ENCODE measurements at regions not wholly inside any gene's neighbourhood (a gene's known extent, or its start where the extent isn't known, plus 50 kb on each side); places are given as distances from the start of the nearest gene placed in this dataset.

DNA sequence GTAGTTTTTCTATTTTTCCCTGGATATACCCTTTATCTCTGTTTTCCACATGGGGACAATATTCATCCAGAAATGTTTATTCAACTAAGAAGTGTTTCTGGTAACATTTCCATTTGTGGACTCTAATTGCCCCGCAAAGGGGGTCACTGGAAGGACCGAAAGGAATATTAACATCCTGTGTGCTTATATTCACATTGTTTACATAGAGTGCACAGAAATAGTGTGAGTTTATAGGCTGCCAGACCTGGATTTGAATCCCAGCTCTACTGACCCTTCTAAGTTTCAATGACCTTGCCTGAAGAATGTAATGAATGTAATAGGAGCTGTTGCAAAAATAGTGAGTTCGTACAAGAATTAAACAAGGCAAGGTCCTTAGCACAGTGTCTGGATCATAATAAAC, 152.9 kb upstream of the NCKAP5 start:
- Mint-ChIP-seq H3K4me1 (no peaks in the 10 kb centered on the region), H3K36me3 (no peaks in the 10 kb centered on the region), H3K9me3 (no peaks in the 10 kb centered on the region), H3K4me3 (no peak overlapping the region), H3K27ac (no peak overlapping the region), H3K27me3 (peaks cover 4% of the 10 kb centered on the region)
- no peak for DNase-seq

DNA sequence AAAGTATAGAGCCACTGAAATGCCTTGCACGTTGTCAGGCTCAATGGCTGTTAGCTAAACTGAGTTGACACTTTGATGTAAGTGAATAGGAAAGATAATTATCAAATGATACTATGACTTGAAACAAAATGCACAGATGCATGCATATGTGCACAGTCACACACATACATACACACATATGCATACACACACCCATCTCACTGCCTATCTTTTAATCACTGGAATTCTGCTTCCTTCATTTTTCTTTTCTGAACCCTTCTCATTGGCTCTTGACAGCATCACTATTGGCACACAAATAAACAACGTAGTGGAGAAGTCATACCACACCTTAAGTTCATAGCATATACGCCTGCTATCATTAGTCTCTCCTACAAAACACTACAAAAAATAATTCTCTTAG, 154.9 kb upstream of the NCKAP5 start:
- no peak for DNase-seq
- Mint-ChIP-seq H3K36me3 (no peaks in the 10 kb centered on the region), H3K4me3 (no peak overlapping the region), H3K4me1 (no peaks in the 10 kb centered on the region), H3K27ac (no peak overlapping the region), H3K9me3 (no peaks in the 10 kb centered on the region), H3K27me3 (peaks cover 4% of the 10 kb centered on the region)

DNA sequence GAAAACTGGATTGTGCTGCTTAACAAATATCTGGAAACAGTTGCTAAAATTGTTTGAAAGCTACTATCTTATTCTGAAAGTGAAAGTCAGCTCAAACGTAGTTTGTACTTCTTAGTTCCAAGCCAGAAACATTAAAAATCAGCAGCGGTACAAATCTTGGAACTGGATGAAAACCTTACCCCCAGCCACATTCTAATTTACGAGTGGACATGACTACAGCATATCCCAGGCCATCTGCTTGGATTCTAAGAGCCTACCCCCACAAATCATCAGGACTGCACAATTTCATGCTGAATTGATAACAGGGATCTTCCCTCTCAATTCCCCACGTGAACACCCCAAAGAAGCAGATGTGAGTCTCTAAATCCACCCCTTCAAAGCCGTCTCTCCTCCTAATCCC, 158.7 kb upstream of the NCKAP5 start:
- Mint-ChIP-seq H3K27me3 (no peaks in the 10 kb centered on the region), H3K36me3 (no peaks in the 10 kb centered on the region), H3K9me3 (no peaks in the 10 kb centered on the region), H3K27ac (no peak overlapping the region), H3K4me1 (no peaks in the 10 kb centered on the region), H3K4me3 (no peak overlapping the region)
- DNase-seq = no peak

DNA sequence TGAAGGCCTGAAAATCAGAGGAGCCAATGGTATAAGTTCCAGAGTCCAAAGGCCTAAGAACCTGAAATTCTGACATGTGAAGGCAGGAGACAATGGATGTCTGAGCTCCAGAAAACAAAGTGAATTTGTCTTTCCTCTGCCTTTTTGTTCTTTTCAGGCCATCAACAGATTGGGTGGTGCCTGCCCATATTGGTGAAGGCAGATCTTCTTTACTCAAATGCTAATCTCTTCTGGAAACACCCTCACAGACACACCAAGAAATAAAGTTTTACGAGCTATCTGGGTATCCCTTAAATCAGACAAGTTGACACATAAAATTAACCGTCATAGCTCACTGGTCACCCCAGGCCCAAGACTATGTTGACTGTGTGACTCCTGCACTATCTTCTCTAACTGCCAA, 163.8 kb upstream of the NCKAP5 start:
- Mint-ChIP-seq H3K36me3 (no peaks in the 10 kb centered on the region), H3K9me3 (peaks cover 2% of the 10 kb centered on the region), H3K27ac (no peak overlapping the region), H3K4me1 (no peaks in the 10 kb centered on the region), H3K27me3 (no peaks in the 10 kb centered on the region), H3K4me3 (no peak overlapping the region)
- no peak for DNase-seq

DNA sequence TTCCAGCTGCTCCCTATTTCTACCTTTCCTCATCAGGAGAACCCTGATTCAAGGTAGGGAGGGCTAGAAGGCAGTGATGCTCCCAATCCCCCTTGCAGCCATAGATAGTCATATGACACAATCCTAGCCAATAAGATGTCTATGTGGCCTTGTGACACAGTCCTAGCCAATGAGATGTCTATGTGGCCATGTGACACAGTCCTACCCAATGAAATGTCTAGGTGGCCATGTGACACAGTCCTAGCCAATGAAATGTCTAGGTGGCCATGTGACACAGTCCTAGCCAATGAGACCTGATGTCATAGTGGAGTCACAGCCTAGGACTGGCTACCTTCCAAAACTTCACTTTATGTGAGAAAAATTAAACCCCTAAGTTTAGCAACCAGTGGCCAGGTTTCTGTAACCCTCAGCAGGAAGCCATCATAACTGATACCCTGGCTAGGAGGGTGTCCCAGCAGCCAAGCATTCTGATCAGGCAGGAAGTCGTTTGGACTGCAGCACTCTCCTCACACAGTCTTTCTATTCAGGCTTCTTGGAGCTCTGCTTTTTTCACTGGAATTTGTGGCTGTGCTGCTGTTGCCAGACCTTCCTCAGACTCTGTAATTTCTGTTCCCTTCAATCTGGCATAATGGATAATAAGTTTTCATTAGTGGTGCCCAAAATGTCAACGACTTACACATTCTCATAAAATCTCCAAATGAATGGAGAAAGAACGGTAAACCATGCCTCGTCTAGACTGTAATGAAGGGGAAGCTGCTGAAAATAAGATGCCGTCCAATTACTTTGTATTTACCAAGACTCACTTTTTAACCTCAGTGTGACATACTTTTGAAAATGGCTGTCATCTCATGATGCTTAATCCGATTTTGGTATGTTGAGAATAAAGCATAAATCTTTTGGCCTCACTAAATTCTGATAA, 165.0 kb upstream of the NCKAP5 start:
- H3K4me3 Mint-ChIP-seq = no peak overlapping the region
- H3K27me3 Mint-ChIP-seq = no peaks in the 10 kb centered on the region

DNA sequence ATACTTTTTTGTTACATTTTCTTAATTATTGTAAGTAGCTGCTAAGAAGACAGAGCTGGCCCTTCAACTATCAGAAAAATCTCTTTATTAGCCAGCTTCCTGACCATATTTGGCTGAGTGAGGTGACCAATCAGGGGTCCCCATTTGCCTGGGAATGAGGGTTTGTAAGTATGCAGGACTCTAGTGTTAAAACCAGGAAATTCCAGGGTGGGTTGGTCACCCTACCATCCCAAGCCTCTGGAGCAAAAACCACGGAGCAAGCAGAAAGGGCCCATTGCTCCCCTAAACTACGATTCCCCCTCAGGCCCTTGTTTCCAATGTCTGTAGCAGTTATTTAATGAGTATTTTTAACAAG, 165.6 kb upstream of the NCKAP5 start:
- Mint-ChIP-seq H3K27me3 (no peaks in the 10 kb centered on the region), H3K36me3 (no peaks in the 10 kb centered on the region), H3K27ac (no peak overlapping the region), H3K9me3 (peaks cover 2% of the 10 kb centered on the region), H3K4me1 (no peaks in the 10 kb centered on the region), H3K4me3 (no peak overlapping the region)
- DNase-seq = no peak

More for the DNA sequence above, 165.0 kb upstream of the NCKAP5 start:
- Mint-ChIP-seq H3K27ac (no peak overlapping the region), H3K36me3 (no peaks in the 10 kb centered on the region), H3K9me3 (peaks cover 2% of the 10 kb centered on the region), H3K4me1 (no peaks in the 10 kb centered on the region)
- no peak for DNase-seq

DNA sequence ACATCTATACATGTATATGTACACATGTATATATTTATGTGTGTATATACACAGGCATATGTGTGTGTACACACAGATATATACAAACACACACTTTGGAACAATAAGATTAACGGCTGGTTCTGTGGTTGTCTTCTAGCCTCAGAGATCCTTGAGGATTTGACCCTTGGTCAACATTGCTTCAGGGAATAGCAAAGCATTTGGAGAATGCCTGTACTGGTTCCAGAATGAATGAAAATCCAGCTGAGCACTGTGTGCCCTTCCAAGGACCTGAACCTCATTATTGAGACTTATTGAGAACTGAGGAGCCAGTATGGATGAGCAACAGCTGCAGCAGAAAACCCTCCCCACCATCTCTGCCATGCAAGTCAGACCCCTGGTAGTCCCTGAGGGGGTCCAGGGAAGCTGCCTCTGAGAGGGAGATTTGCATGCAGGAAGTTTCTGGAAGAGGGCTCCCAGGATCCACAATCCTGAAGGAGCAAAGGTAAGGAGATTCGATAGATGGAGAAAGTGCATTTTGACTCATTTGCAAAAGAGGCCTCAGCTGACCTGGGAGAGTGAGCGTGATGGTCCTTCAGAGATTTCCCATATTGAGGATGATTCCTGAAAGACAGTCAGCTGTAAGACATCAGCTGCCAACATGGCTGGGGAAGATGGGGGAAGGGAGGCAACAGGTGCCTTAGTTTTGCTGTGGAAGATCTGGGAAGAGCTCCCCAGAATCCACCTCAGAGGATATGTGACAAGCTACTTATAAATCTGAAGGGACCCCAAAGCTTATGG, 166.6 kb upstream of the NCKAP5 start:
- Mint-ChIP-seq H3K36me3 (no peaks in the 10 kb centered on the region), H3K9me3 (peaks cover 2% of the 10 kb centered on the region)
- DNase-seq = no peak

DNA sequence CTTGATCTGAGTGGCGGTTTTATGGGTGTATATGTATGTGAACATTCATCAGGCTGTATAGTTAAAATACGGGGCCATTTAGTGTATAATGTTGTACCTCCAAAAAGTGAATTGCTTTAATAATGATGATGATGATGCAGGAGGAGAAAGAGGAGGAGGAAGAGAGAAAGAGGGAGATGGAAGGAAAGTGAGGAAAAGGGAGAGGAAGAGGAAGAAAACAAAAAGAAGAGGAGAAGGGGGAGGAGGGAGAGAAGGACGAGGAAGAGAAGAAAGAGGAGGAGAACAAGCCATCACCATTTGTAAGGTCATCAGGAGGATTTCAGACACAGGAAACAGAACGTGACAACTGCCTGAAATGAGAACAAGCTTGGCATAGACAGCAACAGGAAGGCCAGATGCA, 168.4 kb upstream of the NCKAP5 start:
- Mint-ChIP-seq H3K4me3 (no peak overlapping the region), H3K4me1 (no peaks in the 10 kb centered on the region), H3K9me3 (peaks cover 2% of the 10 kb centered on the region), H3K36me3 (no peaks in the 10 kb centered on the region), H3K27me3 (no peaks in the 10 kb centered on the region), H3K27ac (no peak overlapping the region)
- DNase-seq = no peak

More for the DNA sequence above, 166.6 kb upstream of the NCKAP5 start:
- H3K27me3 Mint-ChIP-seq = no peaks in the 10 kb centered on the region
- H3K4me3 Mint-ChIP-seq = no peak overlapping the region
- no peak overlapping the region for H3K27ac Mint-ChIP-seq
- H3K4me1 Mint-ChIP-seq = no peaks in the 10 kb centered on the region

DNA sequence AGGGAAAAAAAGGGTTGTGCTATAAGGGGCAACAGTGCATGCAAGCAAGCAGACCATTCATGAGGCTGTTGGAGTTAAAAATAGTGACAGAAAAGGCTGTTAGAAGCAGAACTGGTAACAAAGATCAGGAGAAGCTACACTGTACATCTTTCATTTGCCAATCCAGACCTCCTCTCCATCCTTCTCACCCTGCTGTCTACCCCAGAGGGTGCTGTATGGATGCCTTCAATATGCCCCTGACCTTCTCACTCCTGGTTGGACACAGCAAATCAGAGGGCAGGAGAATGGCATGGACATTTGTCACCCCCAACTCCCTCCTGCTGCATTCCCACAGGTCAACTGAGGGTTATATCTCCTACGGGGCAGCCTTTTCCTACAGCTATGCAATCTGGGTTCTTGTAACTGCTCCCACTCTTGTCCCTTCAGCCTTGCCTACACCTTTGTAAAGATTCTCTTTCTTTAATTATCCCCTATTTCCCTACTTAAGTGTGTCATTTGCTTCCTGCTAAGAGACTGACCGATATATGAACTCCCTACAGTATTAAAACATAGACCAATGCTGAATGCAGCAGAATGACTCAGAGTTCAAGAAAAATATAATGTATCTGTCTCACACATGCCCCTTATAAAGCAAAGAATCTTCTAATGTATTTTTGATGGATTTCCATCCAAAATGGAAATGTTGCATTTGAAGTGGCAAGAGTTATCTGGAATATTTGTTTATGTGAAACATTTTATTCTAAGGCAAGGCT, 169.2 kb upstream of the NCKAP5 start:
- Mint-ChIP-seq H3K4me1 (no peaks in the 10 kb centered on the region), H3K9me3 (peaks cover 2% of the 10 kb centered on the region), H3K27ac (no peak overlapping the region), H3K27me3 (no peaks in the 10 kb centered on the region), H3K36me3 (no peaks in the 10 kb centered on the region), H3K4me3 (no peak overlapping the region)
- DNase-seq = no peak

DNA sequence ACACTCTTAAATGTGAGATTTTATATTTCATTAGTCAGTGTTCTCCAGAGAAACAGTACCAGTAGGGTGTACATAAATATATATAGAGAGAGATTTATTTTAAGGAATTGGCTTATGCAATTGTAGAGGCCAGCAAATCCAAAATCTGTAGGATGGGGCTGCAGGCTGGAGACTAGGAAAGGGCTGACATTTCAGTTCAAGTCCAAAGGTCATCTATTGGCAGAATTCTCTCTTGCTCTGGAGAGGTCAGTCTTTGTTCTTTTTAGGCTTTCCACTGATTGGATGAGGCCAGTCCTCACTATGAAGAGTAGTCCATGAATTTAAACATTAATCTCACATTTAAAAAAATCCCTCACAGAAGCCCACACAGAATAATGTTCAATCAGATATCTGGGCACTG, 170.8 kb upstream of the NCKAP5 start:
- no peaks in the 10 kb centered on the region for H3K9me3 Mint-ChIP-seq
- no peak overlapping the region for H3K4me3 Mint-ChIP-seq
- no peak for DNase-seq
- H3K27me3 Mint-ChIP-seq = no peaks in the 10 kb centered on the region
- no peaks in the 10 kb centered on the region for H3K4me1 Mint-ChIP-seq
- H3K27ac Mint-ChIP-seq = no peak overlapping the region
- no peaks in the 10 kb centered on the region for H3K36me3 Mint-ChIP-seq

DNA sequence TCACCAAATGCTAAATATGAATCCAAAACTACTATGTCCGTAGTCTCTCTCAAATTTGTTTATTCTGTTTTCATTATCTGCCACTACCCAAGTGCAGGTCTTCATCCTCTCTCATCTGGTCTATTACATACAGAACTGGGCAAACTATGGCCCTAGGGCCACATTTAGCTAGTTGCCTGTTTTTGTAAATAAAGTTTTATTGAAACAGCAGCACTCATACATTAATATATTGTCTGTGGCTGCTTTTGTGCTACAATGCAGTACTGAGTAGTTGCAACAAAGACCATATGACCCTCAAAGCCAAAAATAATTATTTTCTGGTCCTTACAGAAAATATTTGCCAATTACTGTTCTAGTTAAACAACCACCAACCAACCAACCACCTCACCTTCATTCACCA, 172.2 kb upstream of the NCKAP5 start:
- Mint-ChIP-seq H3K9me3 (no peaks in the 10 kb centered on the region), H3K27ac (no peak overlapping the region), H3K27me3 (no peaks in the 10 kb centered on the region), H3K4me3 (no peak overlapping the region), H3K36me3 (no peaks in the 10 kb centered on the region), H3K4me1 (no peaks in the 10 kb centered on the region)
- no peak for DNase-seq

DNA sequence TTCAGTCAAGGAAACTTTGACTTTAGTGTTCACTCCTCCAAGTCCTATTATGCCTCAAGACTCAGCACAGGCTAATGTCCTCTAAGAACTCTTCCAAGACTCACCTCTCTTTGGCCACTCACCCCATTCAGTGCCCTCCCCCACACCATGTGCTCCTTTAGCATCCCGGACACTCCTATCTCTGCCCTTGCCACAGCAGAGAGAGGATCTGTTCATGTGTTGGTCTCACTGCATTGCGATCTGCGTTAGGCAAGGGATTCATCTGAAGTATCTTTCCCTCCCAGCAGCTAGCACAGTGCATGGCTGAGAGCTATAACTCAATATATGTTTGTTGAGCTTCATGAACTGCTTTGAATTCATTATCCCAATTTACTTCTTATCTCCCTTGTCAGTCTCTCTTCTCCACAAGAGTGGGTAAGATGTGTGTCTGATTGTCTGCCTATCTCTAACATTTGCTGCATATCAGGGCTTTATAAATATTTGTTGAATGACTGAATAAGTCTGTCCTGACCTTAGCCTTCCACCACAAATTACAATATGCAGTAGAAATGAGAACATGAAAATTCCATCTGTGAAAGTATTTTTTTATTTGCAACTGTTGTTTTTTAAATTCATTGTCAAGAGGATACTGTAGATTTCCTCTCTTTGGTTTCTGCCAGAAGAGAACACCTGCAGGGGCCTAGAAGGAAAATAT, 179.9 kb upstream of the NCKAP5 start:
- no peak overlapping the region for H3K27ac Mint-ChIP-seq
- no peak overlapping the region for H3K4me3 Mint-ChIP-seq
- no peaks in the 10 kb centered on the region for H3K36me3 Mint-ChIP-seq

DNA sequence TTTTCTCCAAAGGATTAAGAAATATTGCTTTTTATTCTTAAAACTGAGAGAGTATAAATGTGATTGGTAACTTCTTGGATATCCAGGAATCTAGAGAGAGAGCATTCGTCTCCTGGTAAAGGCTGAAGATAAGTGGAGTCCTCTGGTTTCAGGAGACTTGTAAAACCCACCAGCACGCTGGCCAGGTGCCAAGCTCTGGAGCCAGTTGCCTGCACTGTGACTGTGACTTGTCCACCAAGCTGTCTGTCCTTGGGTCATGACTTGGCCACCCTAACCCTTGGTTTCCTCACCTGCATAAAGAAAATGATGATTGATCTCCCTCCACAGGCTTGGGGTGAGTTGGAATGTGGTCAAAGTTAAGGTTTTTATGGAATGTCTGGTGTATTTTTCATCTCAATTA, 185.4 kb upstream of the NCKAP5 start:
- H3K4me3 Mint-ChIP-seq = no peak overlapping the region
- no peaks in the 10 kb centered on the region for H3K36me3 Mint-ChIP-seq
- H3K27me3 Mint-ChIP-seq = peaks cover 9% of the 10 kb centered on the region
- no peak for DNase-seq
- no peak overlapping the region for H3K27ac Mint-ChIP-seq
- no peaks in the 10 kb centered on the region for H3K4me1 Mint-ChIP-seq
- H3K9me3 Mint-ChIP-seq = no peaks in the 10 kb centered on the region

More for the DNA sequence above, 179.9 kb upstream of the NCKAP5 start:
- Mint-ChIP-seq H3K9me3 (no peaks in the 10 kb centered on the region), H3K27me3 (peaks cover 8% of the 10 kb centered on the region), H3K4me1 (no peaks in the 10 kb centered on the region)
- no peak for DNase-seq

DNA sequence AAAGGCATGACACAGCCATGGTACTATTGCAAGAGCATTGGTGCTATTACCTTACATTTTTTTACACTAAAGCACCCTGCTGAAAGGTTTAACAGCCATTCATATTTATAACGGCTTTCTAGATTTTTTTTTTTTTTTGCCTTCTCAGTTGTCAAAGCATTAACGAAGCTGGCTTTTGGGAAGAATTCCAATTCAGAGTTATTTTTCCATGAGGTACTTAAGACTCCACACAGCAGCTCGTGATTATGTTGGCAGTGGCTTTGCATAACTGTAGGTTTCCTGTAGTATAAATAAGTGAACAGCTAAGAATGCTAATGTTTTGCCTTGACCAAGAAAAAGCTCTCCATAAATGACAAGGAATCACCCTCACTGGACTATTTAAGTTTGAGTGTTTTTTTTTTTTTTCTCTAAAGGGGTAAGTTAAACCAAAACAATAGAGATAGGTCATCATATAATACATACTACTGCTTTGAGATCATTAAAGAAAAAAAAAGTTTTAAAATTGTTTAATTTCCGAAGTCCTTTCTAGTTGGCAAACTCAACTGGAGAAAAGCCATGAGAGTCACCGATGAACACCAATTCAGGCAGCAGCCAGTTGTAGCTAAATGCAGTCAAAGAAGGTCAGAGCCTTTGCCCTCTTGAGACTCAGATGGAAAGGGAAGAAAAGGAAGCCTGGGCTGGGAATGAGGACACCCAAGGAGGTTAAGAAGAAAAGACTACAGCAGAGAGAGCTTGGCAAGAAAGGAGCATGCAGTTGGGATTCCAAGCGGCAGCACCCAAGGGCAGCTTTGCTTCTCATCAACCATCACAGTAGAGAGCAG, 187.4 kb upstream of the NCKAP5 start:
- H3K4me3 Mint-ChIP-seq = no peak overlapping the region
- no peaks in the 10 kb centered on the region for H3K9me3 Mint-ChIP-seq
- H3K4me1 Mint-ChIP-seq = no peaks in the 10 kb centered on the region
- H3K27ac Mint-ChIP-seq = no peak overlapping the region
- no peaks in the 10 kb centered on the region for H3K36me3 Mint-ChIP-seq
- peaks cover 9% of the 10 kb centered on the region for H3K27me3 Mint-ChIP-seq
- no peak for DNase-seq
